Fibroblast of upper back skin (primary cell): ENCODE measurements at regions not wholly inside any gene's neighbourhood (a gene's known extent, or its start where the extent isn't known, plus 50 kb on each side); places are given as distances from the start of the nearest gene placed in this dataset.
"Not testable (repeated sequence)": the region's sequence is repeated elsewhere in the genome, so short reads cannot be mapped to it uniquely, and the experiment has no call there.

Source experiments
- DNase-seq: peaks from one replicate; pipeline ENCODE4 v3.0.0-alpha.2; 2013

GRCh38 chr2:208686665-208687064 lies 280.1 kb downstream of the PTH2R start:
- no peak for DNase-seq

GRCh38 chr2:208687720-208688119 lies 281.1 kb downstream of the PTH2R start:
- DNase-seq, result not testable (repeated sequence)

GRCh38 chr2:208698114-208698513 lies 291.5 kb downstream of the PTH2R start:
- no peak for DNase-seq

GRCh38 chr2:208708486-208708885 lies 301.9 kb downstream of the PTH2R start:
- DNase-seq, result no peak

GRCh38 chr2:208711598-208711997 lies 305.0 kb downstream of the PTH2R start:
- no peak for DNase-seq

- no peak for DNase-seq
Measured at GRCh38 chr2:208713066-208713745, 306.6 kb downstream of the PTH2R start.

GRCh38 chr2:208718828-208719227 lies 312.2 kb downstream of the PTH2R start:
- DNase-seq, result no peak

- no peak for DNase-seq
Measured at GRCh38 chr2:208722731-208723130, 316.1 kb downstream of the PTH2R start.

- no peak for DNase-seq
Measured at GRCh38 chr2:208725280-208725679, 318.7 kb downstream of the PTH2R start.

GRCh38 chr2:208726242-208726641 lies 319.6 kb downstream of the PTH2R start:
- no peak for DNase-seq

- not testable (repeated sequence) for DNase-seq
Measured at GRCh38 chr2:208751663-208752415, 345.2 kb downstream of the PTH2R start.

- DNase-seq, result no peak
Measured at GRCh38 chr2:208757364-208757763, 350.8 kb downstream of the PTH2R start.

- DNase-seq, result not testable (repeated sequence)
Measured at GRCh38 chr2:208773074-208773473, 366.5 kb downstream of the PTH2R start.

GRCh38 chr2:208781166-208781565 lies 374.6 kb downstream of the PTH2R start:
- no peak for DNase-seq

- DNase-seq, result no peak
Measured at GRCh38 chr2:208782097-208782496, 375.5 kb downstream of the PTH2R start.

- DNase-seq, result no peak
Measured at GRCh38 chr2:208783184-208783583, 376.6 kb downstream of the PTH2R start.

GRCh38 chr2:208784774-208785173 lies 378.2 kb downstream of the PTH2R start:
- DNase-seq, result not testable (repeated sequence)

- DNase-seq, result no peak
Measured at GRCh38 chr2:208791257-208791656, 384.7 kb downstream of the PTH2R start.

- no peak for DNase-seq
Measured at GRCh38 chr2:208792766-208793165, 386.2 kb downstream of the PTH2R start.

- DNase-seq, result no peak
Measured at GRCh38 chr2:208793434-208793833, 386.8 kb downstream of the PTH2R start.

GRCh38 chr2:208794288-208794975 lies 387.8 kb downstream of the PTH2R start:
- DNase-seq, result no peak

GRCh38 chr2:208798698-208799097 lies 392.1 kb downstream of the PTH2R start:
- DNase-seq, result no peak

GRCh38 chr2:208799397-208799796 lies 392.8 kb downstream of the PTH2R start:
- DNase-seq, result no peak

- not testable (repeated sequence) for DNase-seq
Measured at GRCh38 chr2:208800887-208801286, 394.3 kb downstream of the PTH2R start.
